HG03060 (cell line): ENCODE measurements at regions not wholly inside any gene's neighbourhood (a gene's known extent, or its start where the extent isn't known, plus 50 kb on each side); places are given as distances from the start of the nearest gene placed in this dataset.
"Not testable (repeated sequence)": the region's sequence is repeated elsewhere in the genome, so short reads cannot be mapped to it uniquely, and the experiment has no call there.

Experiments used
- ATAC-seq: cut with Tn5 transposase; IDR thresholded peaks from one replicate; pipeline ENCODE4 v1.9.1; 2021; ENCODE audit warnings: low read depth, moderate number of reproducible peaks; ENCODE audit not compliant: unreplicated experiment

DNA sequence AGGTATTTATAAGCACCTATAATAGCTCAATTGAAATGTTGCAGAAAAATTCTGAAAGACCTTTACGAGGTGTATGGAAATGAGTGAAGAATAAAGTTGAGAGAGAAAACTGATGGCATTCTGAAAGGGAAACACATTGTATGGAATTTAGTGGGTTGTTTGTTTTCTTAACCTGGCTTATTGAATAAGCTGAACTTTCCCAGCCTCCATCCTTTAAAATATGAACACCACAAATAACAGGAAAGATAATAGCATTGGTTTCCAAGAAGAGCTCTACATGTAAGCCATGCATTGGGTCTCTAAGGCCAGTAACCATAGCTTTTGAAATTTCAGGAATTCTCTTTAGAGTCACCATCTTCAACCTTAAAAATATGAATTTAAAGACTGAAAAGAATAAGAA lies 709.0 kb downstream of the USP25 start:
- no peak for ATAC-seq

DNA sequence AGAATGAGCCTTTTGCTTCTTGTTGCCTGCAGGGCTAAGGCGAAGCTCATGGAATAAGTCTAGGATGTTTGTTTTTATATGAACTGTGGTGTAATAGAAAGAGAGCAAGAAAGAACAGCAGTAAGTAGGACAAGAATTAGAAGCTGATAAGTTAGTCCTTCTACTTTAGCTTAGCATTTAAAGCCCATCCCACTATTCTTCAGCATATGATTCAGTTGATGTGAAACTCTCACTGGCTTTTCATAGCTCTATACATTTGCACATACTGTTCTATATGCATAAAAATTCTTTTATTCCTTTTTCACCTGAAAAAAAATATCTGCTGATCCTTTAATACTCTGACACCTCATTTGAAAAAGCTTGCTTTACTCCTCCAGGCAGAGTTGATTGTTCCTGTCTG lies 712.0 kb downstream of the USP25 start:
- no peak for ATAC-seq

DNA sequence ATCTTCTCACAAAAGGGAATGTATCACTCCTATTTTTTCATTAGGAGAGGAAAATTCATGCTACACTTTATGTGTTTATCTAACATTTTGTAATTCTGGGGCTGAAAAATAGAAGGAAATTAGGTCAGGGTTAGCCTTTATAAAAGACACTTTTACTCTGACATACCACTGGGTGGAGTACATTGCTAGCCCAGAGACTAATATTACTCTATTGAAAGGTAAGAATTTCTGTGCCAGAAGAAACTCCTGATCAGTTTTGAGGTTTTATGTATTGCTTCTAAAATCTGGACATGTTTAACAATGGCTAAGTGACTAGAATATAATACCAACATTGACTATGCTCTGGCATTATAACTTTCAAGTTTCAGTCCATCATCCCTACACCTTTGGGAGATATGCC lies 724.6 kb downstream of the USP25 start:
- ATAC-seq: no peak

DNA sequence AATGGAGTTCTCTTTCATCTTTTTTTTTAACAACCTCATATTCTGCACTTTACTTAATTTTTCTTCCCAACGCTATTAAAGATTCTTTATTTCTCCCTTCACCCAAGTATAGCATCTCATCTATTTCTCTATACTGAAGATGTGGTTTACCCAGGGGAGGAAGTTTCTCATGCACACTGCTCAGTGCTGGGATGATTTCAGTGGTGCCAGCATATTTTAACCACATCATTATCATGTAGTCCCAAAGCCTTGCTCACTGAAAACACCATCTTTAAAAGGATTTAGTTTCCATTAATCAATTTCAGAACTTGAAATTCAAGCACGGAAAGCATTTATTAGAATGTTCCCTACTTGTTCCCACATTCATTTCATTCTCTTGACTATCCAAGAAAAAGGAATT lies 725.7 kb downstream of the USP25 start:
- no peak for ATAC-seq

DNA sequence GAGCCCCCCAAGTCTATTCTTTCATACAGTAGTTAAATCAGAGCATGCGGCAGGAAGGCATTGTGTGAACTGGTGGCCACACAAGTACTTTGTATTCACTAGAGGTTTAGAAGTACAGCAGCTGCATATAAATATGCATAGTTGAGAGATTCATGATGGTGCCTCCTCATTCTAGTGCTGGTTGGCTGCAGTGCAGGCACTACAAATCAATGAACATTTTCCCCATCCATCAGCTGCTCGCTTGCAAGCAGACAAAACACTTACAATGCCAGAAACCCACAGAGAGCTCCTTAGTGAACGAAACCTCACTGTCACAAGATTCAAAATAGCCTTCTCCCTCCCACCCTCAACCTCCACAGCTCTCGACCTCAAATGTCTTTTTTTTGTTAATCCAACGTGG lies 726.2 kb downstream of the USP25 start:
- ATAC-seq: no peak

DNA sequence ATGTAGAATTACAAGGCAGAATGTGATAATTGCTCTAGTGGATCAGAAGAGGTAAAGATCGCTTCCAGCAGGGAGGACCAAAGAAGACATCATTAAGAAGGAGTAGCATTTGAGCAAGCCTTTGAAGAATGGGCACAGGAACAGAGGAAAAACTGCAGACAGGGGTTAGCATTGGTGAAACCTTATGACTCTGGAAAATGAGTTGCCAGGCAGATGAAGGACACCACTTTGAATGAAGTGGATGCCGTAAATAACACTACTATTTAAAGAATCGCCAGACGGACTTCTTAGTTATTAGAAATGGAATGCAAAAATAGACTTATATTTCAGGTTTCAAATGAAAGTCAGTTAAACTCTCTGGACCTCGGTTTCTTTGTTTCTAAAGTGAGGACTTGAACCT lies 727.7 kb downstream of the USP25 start:
- no peak for ATAC-seq

DNA sequence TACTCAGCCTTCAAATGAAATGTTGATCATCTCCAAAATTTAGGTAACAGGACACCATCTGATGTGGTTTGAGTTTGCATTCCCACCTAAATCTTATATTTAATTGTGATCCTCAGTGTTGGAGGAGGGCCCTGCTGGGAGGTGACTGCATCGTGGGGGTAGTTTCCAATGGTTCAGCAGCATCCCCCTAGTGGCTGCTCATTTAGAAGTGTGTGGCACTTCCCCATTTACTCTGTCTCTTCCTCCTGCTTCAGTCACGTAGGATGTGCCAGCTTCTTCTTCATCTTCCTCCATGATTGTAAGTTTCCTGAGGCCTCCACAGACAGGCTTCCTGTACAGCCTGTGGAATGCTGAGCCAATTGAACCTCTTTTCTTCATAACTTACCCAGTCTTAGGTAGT lies 731.2 kb downstream of the USP25 start:
- ATAC-seq: no peak

DNA sequence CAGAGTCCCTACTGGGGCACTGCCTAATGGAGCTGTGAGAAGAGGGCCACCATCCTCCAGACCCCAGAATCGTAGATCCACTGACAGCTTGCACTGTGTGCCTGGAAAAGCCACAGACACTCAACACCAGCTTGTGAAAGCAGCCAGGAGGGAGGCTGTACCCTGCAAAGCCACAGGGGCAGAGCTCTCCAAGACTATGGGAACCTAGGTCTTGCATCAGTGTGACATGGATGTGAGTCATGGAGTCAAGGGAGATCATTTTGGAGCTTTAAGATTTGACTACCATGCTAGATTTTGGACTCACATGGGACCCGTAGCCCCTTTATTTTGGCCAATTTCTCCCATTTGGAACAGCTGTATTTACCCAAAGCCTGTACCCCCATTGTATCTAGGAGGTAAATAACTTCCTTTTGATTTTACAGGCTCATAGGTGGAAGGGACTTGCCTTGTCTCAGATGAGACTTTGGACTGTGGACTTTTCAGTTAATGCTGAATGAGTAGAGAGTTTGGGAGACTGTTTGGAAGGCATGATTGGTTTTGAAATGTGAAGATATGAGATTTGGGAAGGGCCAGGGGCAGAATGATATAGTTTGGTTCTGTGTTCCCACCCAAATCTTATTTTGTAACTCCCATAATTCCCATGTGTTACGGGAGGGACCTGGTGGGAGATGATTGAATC lies 734.6 kb downstream of the USP25 start:
- not testable (repeated sequence) for ATAC-seq

DNA sequence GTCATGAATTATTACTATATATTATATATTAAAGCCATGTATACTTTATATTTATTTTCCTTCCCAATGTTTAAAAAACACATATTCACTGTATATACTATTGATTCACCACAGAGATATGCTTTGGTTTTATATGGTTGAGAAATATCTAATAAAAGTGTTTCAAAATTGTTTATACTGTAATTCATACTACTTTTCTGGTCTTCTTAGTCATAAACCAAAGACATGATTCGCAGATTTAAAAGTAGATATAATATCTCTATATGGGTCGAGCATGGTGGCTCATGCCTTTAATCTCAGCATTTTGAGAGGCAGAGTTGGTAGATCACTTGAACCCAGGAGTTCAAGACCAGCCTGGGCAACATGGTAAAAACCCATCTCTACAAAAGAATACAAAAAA lies 738.4 kb downstream of the USP25 start:
- no peak for ATAC-seq

DNA sequence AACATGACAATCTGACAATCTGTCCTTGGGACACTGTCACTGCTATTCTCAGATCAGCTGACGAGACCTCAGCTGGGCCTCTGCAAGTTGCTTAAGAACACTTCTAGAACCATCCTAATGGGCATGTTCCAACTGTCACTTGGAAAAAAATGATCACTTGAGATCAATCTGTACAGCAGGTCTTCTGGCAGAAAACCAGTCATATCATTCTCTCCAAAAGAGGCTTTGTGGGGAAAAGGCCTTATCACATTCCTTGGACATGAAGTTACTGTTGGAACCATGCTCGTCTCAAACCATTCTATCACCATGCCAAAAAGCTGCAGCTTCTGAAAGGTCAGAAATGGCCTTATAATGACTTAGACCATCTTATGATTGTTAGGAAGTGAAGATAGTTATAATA lies 744.2 kb downstream of the USP25 start:
- ATAC-seq: no peak

DNA sequence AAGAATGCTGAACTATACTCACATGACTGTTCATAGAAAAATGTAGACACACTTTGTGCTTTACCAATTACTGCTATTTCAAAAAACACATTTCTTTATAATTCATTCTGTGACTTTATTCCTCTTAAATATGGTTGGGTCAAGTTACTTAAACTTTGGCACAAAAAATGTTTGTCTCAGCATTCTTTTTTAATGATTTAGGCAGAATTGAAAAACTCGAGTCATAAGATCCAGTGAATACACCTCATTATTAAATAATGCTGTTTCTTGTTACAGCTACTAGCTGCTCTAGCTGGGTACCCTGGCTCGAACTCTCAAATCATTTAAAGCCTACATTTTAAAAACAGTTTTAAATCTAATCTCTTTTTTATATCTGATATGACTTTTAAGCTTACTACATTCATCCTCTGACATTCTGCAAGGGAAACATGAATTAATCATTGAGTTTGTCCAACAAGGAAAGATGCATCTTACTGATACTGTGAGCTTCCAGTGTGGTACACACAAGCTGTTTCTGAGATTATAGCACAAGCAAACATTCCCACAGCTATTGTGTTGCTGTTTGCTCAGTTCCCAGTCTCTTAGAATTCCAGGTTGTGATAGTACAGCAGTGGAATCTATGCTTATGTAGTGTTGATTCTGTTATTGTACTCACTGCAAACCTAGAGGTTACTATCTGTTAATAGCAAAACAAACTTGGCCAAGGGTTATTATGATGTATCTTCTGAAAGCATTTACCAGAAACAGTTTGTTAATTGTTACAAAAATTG lies 746.5 kb downstream of the USP25 start:
- ATAC-seq: no peak

DNA sequence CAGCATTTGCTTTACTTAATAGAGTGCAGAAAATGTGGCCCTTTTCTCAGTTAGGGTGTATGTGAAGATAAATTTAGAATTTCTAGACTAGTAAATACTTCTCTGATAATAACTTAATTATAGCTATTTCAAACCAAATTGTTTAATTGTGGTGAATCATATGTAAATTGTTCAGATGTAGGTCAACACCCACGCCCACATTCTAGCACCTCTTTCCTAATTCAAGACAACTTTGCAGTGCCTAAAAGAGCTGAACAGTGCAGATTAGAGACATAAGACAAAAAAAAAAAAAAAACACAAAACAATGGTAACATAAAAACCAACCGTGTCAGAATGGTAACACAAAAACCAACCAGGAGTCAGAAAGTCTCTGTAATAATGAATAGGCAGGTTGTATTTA lies 758.3 kb downstream of the USP25 start:
- ATAC-seq: no peak

DNA sequence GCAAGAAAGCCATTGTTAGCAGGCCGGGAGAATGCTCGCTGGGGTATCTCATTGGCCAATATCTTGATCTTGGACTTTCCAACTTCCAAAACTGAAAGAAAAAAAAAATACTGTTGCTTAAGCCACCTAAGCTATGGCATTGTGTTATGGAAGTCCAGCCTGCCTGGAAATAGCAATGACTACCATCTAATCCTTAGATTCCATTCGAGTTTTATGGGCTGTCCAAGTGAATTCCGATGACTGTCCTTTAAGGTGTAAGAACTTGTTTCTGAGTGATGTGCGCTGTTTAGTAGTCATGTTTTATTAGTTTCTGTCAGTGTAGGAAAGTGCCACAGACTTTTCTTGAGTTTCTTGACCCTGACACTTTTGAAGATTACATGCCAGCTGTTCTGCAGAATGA lies 762.6 kb downstream of the USP25 start:
- ATAC-seq: no peak

DNA sequence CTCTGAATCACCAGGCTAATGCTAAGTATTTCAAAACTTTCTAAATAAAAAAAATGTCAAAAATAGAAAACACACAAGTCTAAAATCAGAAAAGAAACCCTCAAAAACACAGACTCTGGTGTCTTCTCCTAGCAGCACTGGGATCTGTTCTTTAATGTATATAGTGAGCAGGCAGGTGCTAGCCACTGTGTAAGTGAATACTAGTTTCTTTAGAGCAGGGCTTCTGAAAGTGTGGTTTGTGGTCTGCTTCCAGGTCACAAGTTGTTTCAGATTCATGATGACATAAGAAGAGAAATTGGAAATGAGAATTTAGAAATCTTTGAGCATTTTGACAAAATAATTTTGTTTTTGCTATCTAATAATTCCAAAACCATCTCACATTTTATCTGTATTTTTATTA lies 763.1 kb downstream of the USP25 start:
- no peak for ATAC-seq

DNA sequence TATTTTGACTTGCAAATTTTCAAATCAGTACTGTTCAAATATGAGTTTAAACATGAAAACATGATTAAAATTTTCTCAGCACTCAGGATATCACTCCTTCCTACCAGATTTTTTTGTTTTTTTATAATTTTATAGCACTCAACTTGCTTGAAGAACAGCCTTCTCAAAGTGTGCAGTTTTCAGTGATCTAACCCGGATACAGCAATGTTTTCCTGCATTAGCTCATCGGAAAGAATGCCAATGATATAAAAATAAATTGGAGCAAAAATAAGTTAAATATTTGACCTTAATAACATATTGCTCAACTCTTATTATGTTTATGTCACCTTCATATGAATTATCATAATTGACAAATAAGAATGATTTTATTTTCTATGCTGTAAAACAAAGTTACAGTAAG lies 766.8 kb downstream of the USP25 start:
- ATAC-seq: no peak

DNA sequence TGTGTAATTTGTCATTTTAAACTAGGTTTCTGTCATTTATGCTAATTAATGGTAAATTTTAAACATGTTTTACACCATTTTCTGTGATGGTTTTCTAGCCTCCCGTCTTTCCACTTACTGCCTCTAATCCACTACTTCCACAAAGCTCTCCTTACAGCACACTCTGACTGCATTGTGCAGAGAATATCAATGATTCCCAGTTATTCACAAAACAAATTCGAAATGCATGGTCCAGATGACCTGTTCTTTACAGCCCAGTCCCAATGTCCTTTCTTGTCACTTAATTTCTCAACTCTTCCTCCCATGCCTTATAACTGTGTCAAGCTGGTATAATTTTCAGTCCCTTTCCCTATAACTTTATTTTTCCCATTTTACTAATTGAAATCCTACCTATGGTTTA lies 770.5 kb downstream of the USP25 start:
- no peak for ATAC-seq

DNA sequence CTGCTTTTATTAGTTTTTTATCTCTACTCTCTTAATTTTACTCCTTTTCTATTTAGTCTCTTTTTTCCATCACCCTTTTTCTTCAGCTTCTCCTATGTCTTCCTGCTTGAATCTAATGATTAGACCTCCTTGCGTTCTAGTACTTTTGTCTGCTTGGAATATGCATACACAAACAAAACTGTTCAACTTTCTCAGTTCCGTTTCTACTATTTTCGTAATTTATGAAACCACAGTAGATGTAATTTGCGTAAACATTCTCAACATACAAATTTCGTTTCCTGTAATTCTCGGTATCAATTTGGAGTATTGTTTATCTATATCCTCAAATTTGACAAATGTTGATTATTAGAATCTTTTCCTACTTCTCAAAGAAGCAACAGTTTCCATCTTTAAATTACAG lies 772.5 kb downstream of the USP25 start:
- ATAC-seq: no peak

DNA sequence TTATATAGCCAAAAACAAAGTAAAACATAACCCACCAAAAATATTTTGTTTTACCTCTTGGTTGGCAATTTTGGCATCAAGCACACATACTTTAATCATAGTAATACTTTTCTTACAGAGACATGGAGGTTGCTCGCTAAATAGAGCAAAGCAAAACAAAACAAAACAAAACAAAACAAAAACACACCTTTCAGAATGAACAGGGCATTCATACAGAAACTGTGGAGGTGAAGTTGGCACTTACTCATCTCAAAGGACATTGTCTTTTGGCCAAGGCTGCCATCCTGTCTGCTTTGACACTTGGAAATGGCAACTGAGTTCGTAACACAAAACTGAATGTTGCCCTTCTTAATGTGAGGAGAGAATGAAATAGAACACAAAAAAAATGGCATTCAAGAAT lies 773.1 kb downstream of the USP25 start:
- ATAC-seq: no peak

DNA sequence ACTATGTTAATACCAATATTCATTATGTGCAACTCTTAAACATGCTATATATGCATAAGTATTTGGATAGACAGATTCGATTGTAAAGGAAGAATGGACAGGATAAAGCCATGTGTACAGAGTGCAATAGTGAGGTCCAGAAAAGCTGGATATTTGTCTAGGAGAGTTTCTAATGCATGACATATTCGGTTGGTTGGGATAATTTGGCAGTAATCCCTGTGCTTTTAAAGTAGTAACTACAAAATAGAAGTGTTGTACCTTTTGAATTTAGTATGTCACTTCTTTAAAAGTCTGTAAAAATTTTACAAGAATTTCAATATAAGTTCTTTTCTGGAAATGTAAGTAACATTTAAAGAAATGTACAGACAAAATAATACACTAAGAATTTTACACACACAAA lies 774.5 kb downstream of the USP25 start:
- ATAC-seq: no peak

DNA sequence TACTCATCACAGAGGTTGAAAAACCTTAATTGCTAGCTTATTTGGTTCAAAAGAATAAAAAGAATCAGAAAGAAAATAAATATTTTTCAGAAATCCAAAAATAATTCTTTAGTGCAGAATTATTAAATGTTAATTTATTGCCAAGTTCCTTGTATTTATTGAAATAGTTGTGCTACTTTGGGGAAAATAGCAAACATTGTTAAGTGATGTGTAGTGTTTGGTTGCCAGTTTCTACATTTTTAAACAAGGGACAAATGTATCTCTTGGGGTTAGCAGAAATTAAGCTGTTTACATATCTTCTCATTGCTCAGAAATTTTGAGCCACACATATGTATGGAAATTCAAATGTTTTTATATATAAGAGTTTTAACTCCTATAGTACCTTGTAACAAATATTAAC lies 775.0 kb downstream of the USP25 start:
- no peak for ATAC-seq

DNA sequence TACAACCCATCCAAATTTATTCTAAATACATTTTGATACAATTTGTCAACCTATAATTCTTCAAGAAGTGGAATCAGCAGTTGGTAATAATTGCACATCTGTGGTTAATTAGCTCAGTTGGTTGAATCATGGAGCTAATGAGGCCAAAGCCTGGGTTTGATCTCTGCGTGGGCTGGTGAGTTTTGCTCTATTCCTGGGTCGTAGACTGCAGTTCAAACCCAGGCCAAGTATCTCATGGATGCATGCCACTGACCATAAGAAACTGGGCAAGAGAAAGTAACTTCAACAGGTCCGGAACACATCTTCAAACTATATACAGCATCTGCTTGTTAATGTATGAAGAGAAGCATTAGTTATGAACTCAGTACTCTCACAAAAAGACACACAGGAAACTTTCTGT lies 779.7 kb downstream of the USP25 start:
- no peak for ATAC-seq

DNA sequence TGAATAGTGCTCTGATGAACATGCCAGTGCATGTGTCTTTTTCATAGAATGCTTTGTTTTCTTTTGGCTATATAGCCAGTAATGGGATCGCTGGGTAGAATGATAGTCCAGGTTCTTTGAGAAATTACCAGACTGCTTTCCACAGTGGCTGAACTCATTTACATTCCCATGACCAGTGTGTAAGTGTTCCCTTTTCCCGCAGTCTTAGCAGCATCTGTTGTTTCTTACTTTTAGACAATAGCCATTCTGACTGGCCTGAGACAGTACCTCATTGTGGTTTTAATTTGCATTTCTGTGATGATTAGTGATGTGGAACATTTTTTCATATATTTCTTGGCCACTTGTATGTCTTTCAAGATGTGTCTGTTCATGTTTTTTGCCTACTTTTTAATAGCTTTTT lies 784.5 kb downstream of the USP25 start:
- ATAC-seq: no peak
